Left ventricle myocardium inferior (tissue), 1 donor: ENCODE measurements at regions not wholly inside any gene's neighbourhood (a gene's known extent, or its start where the extent isn't known, plus 50 kb on each side); places are given as distances from the start of the nearest gene placed in this dataset.

Experiments used
- DNase-seq: peaks from one replicate; pipeline ENCODE4 v3.0.0-alpha.2; 2020
- H3K27ac ChIP-seq: fragments of 200-600 bp; replicated peaks from 2 replicates; pipeline ENCODE4 v1.8.0; 2021
- H3K27me3 ChIP-seq: fragments of 200-600 bp; 2 replicates; pipeline ENCODE4 v1.8.0; 2021; ENCODE audit warnings: low read depth
- H3K36me3 ChIP-seq: fragments of 200-600 bp; 2 replicates; pipeline ENCODE4 v1.8.0; 2021
- H3K4me1 ChIP-seq: fragments of 200-600 bp; 2 replicates; pipeline ENCODE4 v1.8.0; 2021
- H3K4me3 ChIP-seq: fragments of 200-600 bp; 2 replicates; pipeline ENCODE4 v1.8.0; 2021; ENCODE audit warnings: mild to moderate bottlenecking, moderate library complexity
- H3K9me3 ChIP-seq: fragments of 200-600 bp; replicated peaks from 2 replicates; pipeline ENCODE4 v1.8.0; 2021
- intact Hi-C: fragments of 100-400 bp; cut with micrococcal nuclease; formaldehyde crosslinking; loops from one replicate; pipeline ENCODE4 v1.11.0; 2022
- TF ChIP-seq, protein P1 (sequence below): fragments of 200-600 bp; IDR thresholded peaks from 2 replicates; pipeline ENCODE4 v1.8.0; 2021; ENCODE audit warnings: antibody characterized with exemption, mild to moderate bottlenecking, borderline replicate concordance
- donor health status: DM: no; HTN: yes; CAD: no; lungs with severe emphysema.

GRCh38 chrY:20997355-20997754 is 241.4 kb downstream of the RPS4Y2 start:
- Histone ChIP-seq H3K27me3 (no peaks in the 10 kb centered on the region), H3K4me3 (no peak overlapping the region)
- intact Hi-C loops, result no loop called here

DNA sequence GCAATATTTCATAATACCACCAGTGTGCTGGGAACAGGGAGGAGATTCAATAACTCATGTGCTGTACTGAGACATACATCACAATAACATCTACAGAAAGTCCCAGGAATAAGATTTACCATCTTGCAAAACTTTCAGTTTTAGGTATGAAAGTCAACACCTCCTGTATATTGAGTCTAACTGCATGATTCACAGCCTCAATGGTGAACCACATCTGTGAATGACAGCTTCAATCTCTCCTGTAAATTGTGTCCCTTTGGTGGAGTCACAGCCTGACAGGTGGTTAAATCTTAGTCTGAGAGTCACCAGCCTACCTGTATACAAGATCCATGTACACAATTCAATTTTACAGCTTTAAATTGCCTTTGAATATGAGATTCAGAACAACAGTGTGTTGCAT is 242.1 kb downstream of the RPS4Y2 start:
- Histone ChIP-seq H3K36me3 (no peaks in the 10 kb centered on the region), H3K27me3 (no peaks in the 10 kb centered on the region), H3K4me1 (no peaks in the 10 kb centered on the region), H3K4me3 (no peak overlapping the region), H3K9me3 (no peaks in the 10 kb centered on the region), H3K27ac (no peak overlapping the region)
- TF ChIP-seq, protein P1, sequence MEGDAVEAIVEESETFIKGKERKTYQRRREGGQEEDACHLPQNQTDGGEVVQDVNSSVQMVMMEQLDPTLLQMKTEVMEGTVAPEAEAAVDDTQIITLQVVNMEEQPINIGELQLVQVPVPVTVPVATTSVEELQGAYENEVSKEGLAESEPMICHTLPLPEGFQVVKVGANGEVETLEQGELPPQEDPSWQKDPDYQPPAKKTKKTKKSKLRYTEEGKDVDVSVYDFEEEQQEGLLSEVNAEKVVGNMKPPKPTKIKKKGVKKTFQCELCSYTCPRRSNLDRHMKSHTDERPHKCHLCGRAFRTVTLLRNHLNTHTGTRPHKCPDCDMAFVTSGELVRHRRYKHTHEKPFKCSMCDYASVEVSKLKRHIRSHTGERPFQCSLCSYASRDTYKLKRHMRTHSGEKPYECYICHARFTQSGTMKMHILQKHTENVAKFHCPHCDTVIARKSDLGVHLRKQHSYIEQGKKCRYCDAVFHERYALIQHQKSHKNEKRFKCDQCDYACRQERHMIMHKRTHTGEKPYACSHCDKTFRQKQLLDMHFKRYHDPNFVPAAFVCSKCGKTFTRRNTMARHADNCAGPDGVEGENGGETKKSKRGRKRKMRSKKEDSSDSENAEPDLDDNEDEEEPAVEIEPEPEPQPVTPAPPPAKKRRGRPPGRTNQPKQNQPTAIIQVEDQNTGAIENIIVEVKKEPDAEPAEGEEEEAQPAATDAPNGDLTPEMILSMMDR, result no peak
- DNase-seq, result no peak
- intact Hi-C loops, result no loop called here

More at GRCh38 chrY:20997355-20997754, 241.4 kb downstream of the RPS4Y2 start:
- H3K27ac ChIP-seq, result no peak overlapping the region
- DNase-seq, result no peak
- no peaks in the 10 kb centered on the region for H3K4me1 ChIP-seq
- TF ChIP-seq, protein P1, result no peak
- H3K36me3 ChIP-seq, result no peaks in the 10 kb centered on the region
- H3K9me3 ChIP-seq, result no peaks in the 10 kb centered on the region

- Histone ChIP-seq H3K4me1 (no peaks in the 10 kb centered on the region), H3K9me3 (no peaks in the 10 kb centered on the region), H3K27ac (no peak overlapping the region), H3K27me3 (no peaks in the 10 kb centered on the region), H3K36me3 (no peaks in the 10 kb centered on the region), H3K4me3 (no peak overlapping the region)
- intact Hi-C loops, result no loop called here
- DNase-seq, result no peak
- TF ChIP-seq, protein P1, result no peak
Observed at GRCh38 chrY:20998483-20998882, 242.6 kb downstream of the RPS4Y2 start.

DNA sequence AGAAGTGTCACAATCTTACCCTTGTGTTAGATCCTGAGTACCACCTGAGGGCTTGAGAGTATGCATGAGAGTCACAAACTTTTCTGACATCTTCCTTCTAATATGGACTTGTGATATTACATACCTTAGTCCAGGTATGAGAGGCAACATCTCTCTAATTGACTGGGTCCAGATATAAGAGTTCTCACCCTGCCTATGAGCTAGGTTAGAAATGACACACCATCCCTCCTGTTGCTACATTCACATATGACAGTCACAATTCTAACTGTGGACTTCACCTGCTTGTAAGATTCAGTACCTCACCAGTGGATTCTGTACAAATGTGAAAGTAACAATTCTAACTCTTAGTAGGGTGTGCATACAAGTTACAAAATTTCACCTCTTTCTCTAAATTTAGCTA is 245.2 kb downstream of the RPS4Y2 start:
- DNase-seq, result no peak
- Histone ChIP-seq H3K27me3 (no peaks in the 10 kb centered on the region), H3K9me3 (no peaks in the 10 kb centered on the region), H3K36me3 (no peaks in the 10 kb centered on the region), H3K4me1 (no peaks in the 10 kb centered on the region), H3K4me3 (no peak overlapping the region), H3K27ac (no peak overlapping the region)
- intact Hi-C loops, result no loop called here
- TF ChIP-seq, protein P1, result no peak

- intact Hi-C loops, result no loop called here
- Histone ChIP-seq H3K36me3 (no peaks in the 10 kb centered on the region), H3K27me3 (no peaks in the 10 kb centered on the region), H3K4me3 (no peak overlapping the region), H3K27ac (no peak overlapping the region), H3K9me3 (no peaks in the 10 kb centered on the region), H3K4me1 (no peaks in the 10 kb centered on the region)
- TF ChIP-seq, protein P1, result no peak
- no peak for DNase-seq
Observed at GRCh38 chrY:21003059-21003458, 247.2 kb downstream of the RPS4Y2 start.

DNA sequence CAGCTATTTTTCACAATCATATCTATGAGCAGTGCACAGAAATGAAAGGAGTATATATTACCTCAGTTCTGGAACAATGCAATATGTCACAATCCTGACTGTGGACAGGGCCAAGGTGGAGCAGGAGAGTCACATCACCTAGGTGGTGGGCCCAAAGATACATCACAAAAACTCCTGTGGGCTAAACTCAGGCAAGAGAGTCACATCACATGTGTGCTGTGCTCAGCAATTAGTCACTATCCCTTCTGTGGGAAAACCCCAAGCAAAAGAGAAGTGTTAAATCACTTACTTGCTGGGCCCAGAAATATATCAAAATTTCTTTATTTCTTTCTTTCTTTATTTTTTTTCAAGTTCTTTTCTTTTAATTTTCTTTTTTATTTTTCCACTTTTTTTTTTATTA is 249.6 kb downstream of the RPS4Y2 start:
- Histone ChIP-seq H3K36me3 (no peaks in the 10 kb centered on the region), H3K4me1 (no peaks in the 10 kb centered on the region), H3K27me3 (no peaks in the 10 kb centered on the region), H3K27ac (no peak overlapping the region), H3K9me3 (no peaks in the 10 kb centered on the region), H3K4me3 (no peak overlapping the region)
- no peak for DNase-seq
- intact Hi-C loops, result no loop called here
- TF ChIP-seq, protein P1, result no peak
